GM10248 (cell line): ENCODE measurements at regions not wholly inside any gene's neighbourhood (a gene's known extent, or its start where the extent isn't known, plus 50 kb on each side); places are given as distances from the start of the nearest gene placed in this dataset.

Experiments
- CTCF ChIA-PET: fragments of 300-600 bp; sonication (Branson Sonifier 250); formaldehyde crosslinking; extraction: SDS; loops from one replicate; lab custom pipeline; 2021; ENCODE audit warnings: antibody characterized with exemption; lab: Yijun Ruan, JAX
- POLR2A ChIA-PET: fragments of 350-650 bp; sonication (Branson Sonifier 250); formaldehyde crosslinking; extraction: SDS; loops from one replicate; lab custom pipeline; 2020; ENCODE audit warnings: antibody characterized with exemption; lab: Yijun Ruan, JAX
- DNase-seq: peaks from one replicate; pipeline ENCODE4 v3.0.0; 2012; ENCODE audit errors: extremely low spot score
- TF ChIP-seq, protein P1 (sequence below): IDR thresholded peaks from 2 replicates; pipeline ENCODE4 v1.5.1; 2012; ENCODE audit warnings: mild to moderate bottlenecking, low read depth; ENCODE audit errors: extremely low read depth, missing control alignments, control extremely low read depth

DNA sequence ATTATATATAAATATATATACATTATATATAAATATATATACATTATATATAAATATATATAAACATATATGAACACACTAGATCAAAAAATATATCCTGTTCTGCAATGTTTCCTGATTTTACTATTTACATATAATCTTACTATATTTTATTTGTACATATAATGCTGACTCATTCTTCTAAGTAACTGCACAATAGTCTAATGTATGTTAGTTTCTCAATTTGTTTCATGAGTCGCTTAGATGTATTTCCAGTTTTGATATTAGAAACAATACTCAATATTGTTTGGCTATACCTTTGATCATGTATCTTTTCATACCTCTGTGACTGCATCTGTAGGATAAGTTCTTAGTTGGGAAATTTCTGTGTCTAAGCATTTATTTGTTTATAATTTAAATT, 669.9 kb upstream of the CCDC54 start:
- DNase-seq = no peak
- POLR2A ChIA-PET = no interaction called here
- CTCF ChIA-PET = no interaction called here
- TF ChIP-seq, protein P1, sequence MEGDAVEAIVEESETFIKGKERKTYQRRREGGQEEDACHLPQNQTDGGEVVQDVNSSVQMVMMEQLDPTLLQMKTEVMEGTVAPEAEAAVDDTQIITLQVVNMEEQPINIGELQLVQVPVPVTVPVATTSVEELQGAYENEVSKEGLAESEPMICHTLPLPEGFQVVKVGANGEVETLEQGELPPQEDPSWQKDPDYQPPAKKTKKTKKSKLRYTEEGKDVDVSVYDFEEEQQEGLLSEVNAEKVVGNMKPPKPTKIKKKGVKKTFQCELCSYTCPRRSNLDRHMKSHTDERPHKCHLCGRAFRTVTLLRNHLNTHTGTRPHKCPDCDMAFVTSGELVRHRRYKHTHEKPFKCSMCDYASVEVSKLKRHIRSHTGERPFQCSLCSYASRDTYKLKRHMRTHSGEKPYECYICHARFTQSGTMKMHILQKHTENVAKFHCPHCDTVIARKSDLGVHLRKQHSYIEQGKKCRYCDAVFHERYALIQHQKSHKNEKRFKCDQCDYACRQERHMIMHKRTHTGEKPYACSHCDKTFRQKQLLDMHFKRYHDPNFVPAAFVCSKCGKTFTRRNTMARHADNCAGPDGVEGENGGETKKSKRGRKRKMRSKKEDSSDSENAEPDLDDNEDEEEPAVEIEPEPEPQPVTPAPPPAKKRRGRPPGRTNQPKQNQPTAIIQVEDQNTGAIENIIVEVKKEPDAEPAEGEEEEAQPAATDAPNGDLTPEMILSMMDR = no peak

DNA sequence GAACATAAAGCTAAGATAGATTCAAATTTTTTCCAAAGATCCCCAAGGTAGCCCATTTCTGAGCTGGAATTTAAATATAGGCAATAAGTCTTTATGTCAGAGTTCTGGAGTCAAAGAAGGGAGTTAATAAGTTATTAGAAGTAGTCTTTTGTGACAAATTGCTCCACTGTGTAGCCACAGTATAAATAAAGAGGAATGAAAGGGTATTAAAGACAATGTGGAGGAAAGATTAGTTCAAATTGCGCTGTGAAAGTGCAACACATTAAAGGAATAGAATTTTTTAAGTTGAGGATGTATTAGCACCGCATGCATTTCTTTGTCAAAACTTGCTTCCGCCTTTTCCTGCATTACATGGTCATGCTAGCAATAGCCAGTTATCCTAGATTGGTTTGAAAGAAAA, 666.6 kb upstream of the CCDC54 start:
- ChIA-PET CTCF (interaction anchor here (1.0 to 1.8 kb wide), 2 partner anchors 9 to 10 kb away, joined by 3 to 8 read pairs; no protein-coding TSS in a partner anchor), POLR2A (no interaction called here)
- TF ChIP-seq, protein P1 = no peak
- no peak for DNase-seq

DNA sequence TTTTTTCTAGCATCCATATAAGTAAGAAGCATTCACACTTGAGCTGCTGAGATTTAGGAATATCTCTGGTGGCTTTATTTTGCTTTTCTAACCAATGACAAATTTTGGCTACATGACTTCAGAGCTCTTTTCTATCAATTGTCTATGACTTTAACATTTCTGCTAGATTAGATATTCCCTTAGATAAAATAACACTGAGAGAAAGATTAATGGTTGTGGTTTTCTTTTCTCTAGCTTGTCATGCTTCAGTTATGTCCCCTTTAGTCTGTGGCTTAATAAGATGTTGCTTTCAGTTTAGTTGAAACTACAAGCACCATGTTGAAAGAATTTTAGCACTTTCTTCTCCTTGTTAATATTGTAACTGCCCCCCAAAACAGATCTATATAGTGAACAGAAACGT, 665.6 kb upstream of the CCDC54 start:
- POLR2A ChIA-PET = no interaction called here
- DNase-seq = no peak
- CTCF ChIA-PET = interaction anchor here (1.9 kb wide), 1 partner anchor 13 kb away, joined by 6 read pairs; no protein-coding TSS in a partner anchor

DNA sequence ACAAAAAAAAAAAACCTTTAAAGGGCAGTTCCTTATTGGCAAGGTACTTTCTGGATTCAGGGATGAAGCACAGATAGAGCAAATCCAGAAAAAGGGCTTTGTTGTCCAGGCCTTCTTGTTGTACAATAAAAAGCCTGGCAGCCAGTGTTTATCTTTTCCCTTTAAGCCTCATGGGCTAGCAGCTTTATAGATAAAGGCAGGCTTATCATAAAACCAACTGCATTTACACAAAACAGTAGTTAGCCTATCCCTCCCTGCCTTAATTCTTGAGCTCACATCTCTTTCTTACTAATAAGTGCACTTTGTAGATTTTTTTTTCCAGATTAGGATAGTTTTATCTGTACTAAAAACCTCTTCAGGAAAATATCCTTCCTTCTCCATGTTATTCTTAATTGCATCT, 662.8 kb upstream of the CCDC54 start:
- CTCF ChIA-PET = no interaction called here
- no peak for DNase-seq
- POLR2A ChIA-PET = no interaction called here
- TF ChIP-seq, protein P1 = no peak

More for the DNA sequence above, 665.6 kb upstream of the CCDC54 start:
- TF ChIP-seq, protein P1 = no peak

DNA sequence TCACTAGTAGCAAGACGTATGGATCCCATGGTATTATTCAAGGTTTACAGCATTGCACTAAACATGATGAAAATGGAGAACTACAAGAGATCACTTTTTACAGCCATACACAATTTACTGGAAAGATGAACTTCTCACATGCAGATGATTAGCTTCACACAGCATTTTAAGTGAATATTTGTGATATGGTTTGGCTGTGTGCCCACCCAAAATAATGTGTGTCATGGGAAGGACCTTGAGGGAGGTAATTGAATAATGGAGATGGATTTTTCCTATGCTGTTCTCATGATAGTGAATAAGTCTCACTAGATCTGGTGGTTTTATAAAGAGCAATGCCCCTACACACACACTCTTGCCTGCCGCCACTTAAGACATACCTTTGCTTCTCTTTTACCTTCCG, 662.0 kb upstream of the CCDC54 start:
- TF ChIP-seq, protein P1 = no peak
- ChIA-PET CTCF (no interaction called here), POLR2A (no interaction called here)
- DNase-seq = no peak

DNA sequence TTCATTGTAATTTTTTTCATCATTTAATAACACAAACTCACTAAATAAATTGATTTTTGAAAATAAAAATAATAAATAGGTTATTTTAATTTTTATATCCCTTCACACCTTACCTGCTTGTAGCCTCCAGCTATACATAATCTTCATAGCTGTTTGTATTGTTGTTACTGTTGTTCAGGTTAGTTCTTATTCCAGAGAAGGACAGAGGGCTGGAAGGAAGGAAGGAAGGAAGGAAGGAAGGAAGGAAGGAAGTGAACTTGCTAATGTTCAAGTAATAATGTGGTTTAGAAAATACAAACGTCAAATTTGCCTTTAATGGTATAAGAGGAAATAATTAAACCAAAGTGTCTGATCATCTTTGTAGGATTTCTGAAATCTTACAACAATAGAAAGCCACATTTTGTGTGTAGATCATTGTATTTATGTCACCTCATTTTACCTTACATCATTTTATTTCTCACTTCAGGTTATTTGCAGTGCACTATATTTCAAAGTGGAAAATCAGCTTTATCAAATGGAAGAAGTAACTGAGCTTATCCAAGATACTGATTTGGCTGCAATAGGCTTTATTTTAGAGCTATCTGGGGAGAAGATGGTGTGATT, 660.0 kb upstream of the CCDC54 start:
- TF ChIP-seq, protein P1 = no peak
- ChIA-PET CTCF (interaction anchor here (1.8 kb wide), 1 partner anchor 15 kb away, joined by 4 read pairs; no protein-coding TSS in a partner anchor), POLR2A (no interaction called here)
- no peak for DNase-seq
